B cell (primary cell): ENCODE measurements at regions not wholly inside any gene's neighbourhood (a gene's known extent, or its start where the extent isn't known, plus 50 kb on each side); places are given as distances from the start of the nearest gene placed in this dataset.

Experiments
- ATAC-seq: fragments of 200-7000 bp; cut with Tn5 transposase; one replicate; pipeline ENCODE4 v1.10.0; 2021; ENCODE audit warnings: low read depth, mild to moderate bottlenecking, moderate number of reproducible peaks, moderate library complexity
- CTCF ChIA-PET: fragments of 350-600 bp; sonication (Branson Sonifier 250); formaldehyde crosslinking; loops from one replicate; lab custom pipeline; 2021; ENCODE audit warnings: antibody characterized with exemption, inconsistent platforms; lab: Charles Lee
- POLR2A ChIA-PET: fragments of 350-600 bp; sonication (Branson Sonifier 250); formaldehyde crosslinking; loops from one replicate; lab custom pipeline; 2021; ENCODE audit warnings: antibody characterized with exemption; lab: Charles Lee
- DNase-seq: peaks from one replicate; pipeline ENCODE4 v3.0.0; 2013
- H2AFZ ChIP-seq: 2 replicates; pipeline ENCODE4 v1.6.1; 2012; ENCODE audit warnings: mild to moderate bottlenecking, low read depth, low read length; ENCODE audit not compliant: insufficient read depth, poor library complexity, severe bottlenecking
- H3K27ac ChIP-seq, 2 donors: 1 replicate in 1 of 2; 2 replicates in 1 of 2; pipeline ENCODE4 v1.5.1; 2012 to 2013; ENCODE audit warnings: low read length in 2 of 2, mild to moderate bottlenecking in 2 of 2, moderate library complexity in 1 of 2
- H3K27me3 ChIP-seq, 4 experiments: fragments of 200-600 bp in 1 of 4; sonication (generic) in 1 of 4; replicated peaks in 1 of 4; 1 replicate in 2 of 4; 2 replicates in 2 of 4; pipeline versions ENCODE4 v1.6.1 to v1.7.0; 2013 to 2016; ENCODE audit warnings: low read length in 3 of 4, mild to moderate bottlenecking in 2 of 4, mixed read lengths in 1 of 4, moderate library complexity in 1 of 4; ENCODE audit not compliant: insufficient read depth in 4 of 4, control insufficient read depth in 3 of 4; ENCODE audit errors: control extremely low read depth in 1 of 4
- H3K36me3 ChIP-seq, 2 experiments: replicated peaks in 1 of 2; 1 replicate in 1 of 2; 2 replicates in 1 of 2; pipeline versions ENCODE4 v1.6.1 to v1.7.1; 2013; ENCODE audit warnings: low read length in 1 of 2; ENCODE audit not compliant: insufficient read depth in 2 of 2, control insufficient read depth in 1 of 2; ENCODE audit errors: control extremely low read depth in 1 of 2, extremely low read depth in 1 of 2
- H3K4me1 ChIP-seq, 2 donors: fragments of 200-600 bp in 1 of 2; sonication (generic) in 1 of 2; 1 replicate in 1 of 2; 2 replicates in 1 of 2; pipeline versions ENCODE4 v1.5.1 to v1.6.1; 2013 to 2017; ENCODE audit warnings: low read length in 2 of 2; ENCODE audit not compliant: control insufficient read depth in 2 of 2, insufficient read depth in 2 of 2
- H3K4me2 ChIP-seq: replicated peaks from 2 replicates; pipeline ENCODE3; 2012; ENCODE audit warnings: mild to moderate bottlenecking, low read depth, low read length; ENCODE audit not compliant: poor library complexity, severe bottlenecking
- H3K4me3 ChIP-seq, 5 experiments: fragments of 200-600 bp in 1 of 5; sonication (generic) in 1 of 5; 1 replicate in 3 of 5; 2 replicates in 2 of 5; pipeline versions ENCODE4 v1.5.1 to v1.7.0; 2011 to 2016; ENCODE audit warnings: low read length in 4 of 5, mild to moderate bottlenecking in 4 of 5, low read depth in 2 of 5, control low read depth in 1 of 5, moderate library complexity in 1 of 5; ENCODE audit not compliant: insufficient read depth in 1 of 5; ENCODE audit errors: control extremely low read depth in 1 of 5, extremely low read depth in 1 of 5
- H3K79me2 ChIP-seq: fragments of 200-600 bp; sonication (generic); one replicate; pipeline ENCODE4 v1.6.0; 2016; ENCODE audit warnings: low read length; ENCODE audit not compliant: control insufficient read depth, insufficient read depth
- H3K9ac ChIP-seq: fragments of 200-600 bp; sonication (generic); 2 replicates; pipeline ENCODE4 v1.6.1; 2017; ENCODE audit warnings: mild to moderate bottlenecking, low read length, moderate library complexity
- H3K9me3 ChIP-seq, 3 donors: one replicate each; pipeline versions ENCODE4 v1.6.1 to v1.7.1; 2013; ENCODE audit warnings: low read length in 2 of 3; ENCODE audit not compliant: control insufficient read depth in 2 of 3, insufficient read depth in 1 of 3; ENCODE audit errors: control extremely low read depth in 1 of 3
- H4K20me1 ChIP-seq: 2 replicates; pipeline ENCODE4 v1.6.0; 2012; ENCODE audit warnings: mild to moderate bottlenecking, low read length; ENCODE audit not compliant: insufficient read depth, control insufficient read depth, poor library complexity, severe bottlenecking
- H3K27ac Mint-ChIP-seq: one replicate; pipeline ENCODE4 v1.8.0; 2021; ENCODE audit warnings: mixed read lengths
- H3K27me3 Mint-ChIP-seq: one replicate; pipeline ENCODE4 v1.8.0; 2021; ENCODE audit warnings: mixed read lengths
- H3K4me1 Mint-ChIP-seq: one replicate; pipeline ENCODE4 v1.8.0; 2021; ENCODE audit warnings: mixed read lengths
- H3K4me3 Mint-ChIP-seq: one replicate; pipeline ENCODE4 v1.8.0; 2021; ENCODE audit warnings: mixed read lengths
- H3K9me3 Mint-ChIP-seq: one replicate; pipeline ENCODE4 v1.8.0; 2022; ENCODE audit warnings: mixed read lengths; ENCODE audit not compliant: insufficient read depth
- EZH2 ChIP-seq: IDR thresholded peaks from 2 replicates; pipeline ENCODE4 v1.6.1; 2012; ENCODE audit warnings: borderline replicate concordance, low read depth, mild to moderate bottlenecking, moderate library complexity, low read length; ENCODE audit not compliant: insufficient read depth, poor library complexity, severe bottlenecking
- WGBS: methylation state at CpG from one replicate; pipeline ENCODE4 v1.1.5; 2013; ENCODE audit warnings: missing lambda C conversion rate; ENCODE audit not compliant: insufficient coverage; 5-methylcytosine and 5-hydroxymethylcytosine counted together
- intact Hi-C: fragments of 100-400 bp; cut with micrococcal nuclease; formaldehyde crosslinking; loops from one replicate; pipeline ENCODE4 v1.10.0; 2022
- TF ChIP-seq, protein P1 (sequence below): fragments of 200-600 bp; IDR thresholded peaks from one replicate; pipeline ENCODE4 v1.8.0; 2022; ENCODE audit warnings: antibody characterized with exemption, mild to moderate bottlenecking

DNA sequence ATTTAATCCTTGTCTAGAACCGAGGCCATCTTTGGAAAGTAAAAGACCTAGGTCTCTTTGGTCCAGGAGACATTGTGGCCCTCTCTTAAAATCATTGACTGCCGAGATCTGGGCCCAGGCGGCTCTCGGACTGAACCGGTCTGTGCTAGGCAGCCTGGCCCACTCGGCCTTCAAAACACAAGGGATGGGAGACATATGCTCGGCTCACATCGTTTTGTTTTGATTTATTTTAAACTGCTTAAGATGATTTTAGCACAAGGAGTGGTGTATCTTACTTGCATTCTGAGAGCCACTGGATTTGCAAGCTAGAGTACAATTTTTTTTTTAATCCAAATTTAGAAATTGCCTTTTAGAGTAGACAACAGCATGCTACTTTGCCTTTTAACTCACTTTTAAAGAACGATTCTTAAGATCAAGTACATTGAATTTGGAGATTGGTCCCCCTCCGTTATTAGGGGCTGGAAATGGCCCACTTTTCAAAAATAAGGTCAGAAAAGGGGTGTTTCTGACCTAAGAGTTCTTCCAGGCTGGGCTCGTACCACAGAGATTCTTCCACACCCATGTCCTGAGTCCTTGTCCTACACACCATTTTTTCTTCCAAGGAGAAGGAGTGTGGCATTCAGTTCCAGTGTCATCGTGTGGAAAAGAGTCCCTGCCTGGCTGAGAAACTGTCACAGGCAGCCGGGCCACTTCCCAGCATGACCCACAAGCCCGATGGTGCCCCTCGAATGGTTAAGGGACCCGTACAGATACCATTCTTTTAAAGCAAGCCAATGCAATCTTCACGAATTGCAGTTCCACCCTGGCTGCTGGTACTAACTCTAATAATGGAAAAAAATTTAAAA is 80.5 kb upstream of the WNT7B start:
- Histone ChIP-seq H3K27ac (peak overlapping the region; percentile 57 to 89), H3K36me3 (no peaks in the 10 kb centered on the region), H3K9ac (peak overlapping the region; percentile 33), H3K4me3 (peak overlapping the region in 2 of 5 experiments; percentile 18 to 28), H4K20me1 (peaks cover 4% of the 10 kb centered on the region), H3K79me2 (peaks cover 52% of the 10 kb centered on the region), H3K4me1 (peaks cover 35 to 53% of the 10 kb centered on the region in 2 donors), H3K9me3 (no peaks in the 10 kb centered on the region), H3K4me2 (peak overlapping the region; percentile 71), H2AFZ (peak overlapping the region; percentile 43), H3K27me3 (no peaks in the 10 kb centered on the region)
- no peaks in the 10 kb centered on the region for H3K27me3 Mint-ChIP-seq
- DNase-seq (no peak), ATAC-seq (no peak)
- peaks cover 55% of the 10 kb centered on the region for H3K4me1 Mint-ChIP-seq
- ChIA-PET CTCF (interaction anchor here (0.9 to 1.8 kb wide), 5 partner anchors 12 to 59 kb away, joined by 3 to 6 read pairs (median 3); no protein-coding TSS in a partner anchor), POLR2A (interaction anchor here (1.0 to 1.4 kb wide), 3 partner anchors 13 to 44 kb away, joined by 3 to 5 read pairs (median 5); no protein-coding TSS in a partner anchor)
- peak overlapping the region; percentile 62 for H3K4me3 Mint-ChIP-seq
- TF ChIP-seq, protein P1, sequence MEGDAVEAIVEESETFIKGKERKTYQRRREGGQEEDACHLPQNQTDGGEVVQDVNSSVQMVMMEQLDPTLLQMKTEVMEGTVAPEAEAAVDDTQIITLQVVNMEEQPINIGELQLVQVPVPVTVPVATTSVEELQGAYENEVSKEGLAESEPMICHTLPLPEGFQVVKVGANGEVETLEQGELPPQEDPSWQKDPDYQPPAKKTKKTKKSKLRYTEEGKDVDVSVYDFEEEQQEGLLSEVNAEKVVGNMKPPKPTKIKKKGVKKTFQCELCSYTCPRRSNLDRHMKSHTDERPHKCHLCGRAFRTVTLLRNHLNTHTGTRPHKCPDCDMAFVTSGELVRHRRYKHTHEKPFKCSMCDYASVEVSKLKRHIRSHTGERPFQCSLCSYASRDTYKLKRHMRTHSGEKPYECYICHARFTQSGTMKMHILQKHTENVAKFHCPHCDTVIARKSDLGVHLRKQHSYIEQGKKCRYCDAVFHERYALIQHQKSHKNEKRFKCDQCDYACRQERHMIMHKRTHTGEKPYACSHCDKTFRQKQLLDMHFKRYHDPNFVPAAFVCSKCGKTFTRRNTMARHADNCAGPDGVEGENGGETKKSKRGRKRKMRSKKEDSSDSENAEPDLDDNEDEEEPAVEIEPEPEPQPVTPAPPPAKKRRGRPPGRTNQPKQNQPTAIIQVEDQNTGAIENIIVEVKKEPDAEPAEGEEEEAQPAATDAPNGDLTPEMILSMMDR: no peak
- TF ChIP-seq EZH2: no peak
- H3K27ac Mint-ChIP-seq: peak overlapping the region; percentile 97
- H3K9me3 Mint-ChIP-seq: no peaks in the 10 kb centered on the region
- 66% methylated on average over 11 of the region's 17 CpGs for WGBS
- intact Hi-C loops: loop anchor here (1.0 to 5.0 kb wide), 4 partner anchors 15 to 60 kb away; no protein-coding TSS in a partner anchor

DNA sequence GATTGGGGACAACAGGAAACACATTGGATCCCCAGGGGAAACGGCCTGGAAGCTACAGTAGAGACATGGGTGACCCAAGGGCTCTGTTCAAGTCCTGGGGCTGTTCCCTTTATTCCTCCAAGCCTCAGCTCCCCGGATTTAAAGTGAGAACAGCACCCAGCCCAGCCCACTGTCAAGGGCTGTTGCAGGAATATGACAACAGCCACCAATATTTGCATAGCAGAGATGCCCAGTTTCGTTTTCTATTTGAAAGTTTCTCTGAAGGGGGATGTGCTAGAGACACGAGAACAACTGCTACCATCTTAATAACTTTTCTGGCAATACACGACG is 81.1 kb upstream of the WNT7B start:
- peaks cover 29 to 48% of the 10 kb centered on the region in 2 donors for H3K4me1 ChIP-seq
- DNase-seq: peak; percentile 83

More for the DNA sequence above, 81.1 kb upstream of the WNT7B start:
- Mint-ChIP-seq H3K27me3 (no peaks in the 10 kb centered on the region), H3K9me3 (no peaks in the 10 kb centered on the region), H3K4me1 (peaks cover 50% of the 10 kb centered on the region), H3K4me3 (peak overlapping the region; percentile 62), H3K27ac (peak overlapping the region; percentile 97)
- ChIA-PET POLR2A (interaction anchor here (1.0 kb wide), 2 partner anchors 12 to 44 kb away, joined by 3 to 5 read pairs; no protein-coding TSS in a partner anchor), CTCF (interaction anchor here (1.1 to 1.8 kb wide), 3 partner anchors 46 to 59 kb away, joined by 3 to 6 read pairs (median 3); no protein-coding TSS in a partner anchor)
- no peaks in the 10 kb centered on the region for H3K36me3 ChIP-seq
- peak overlapping the region in 2 of 5 experiments; percentile 18 to 28 for H3K4me3 ChIP-seq
- H4K20me1 ChIP-seq: peaks cover 10% of the 10 kb centered on the region
- H2AFZ ChIP-seq: peak overlapping the region; percentile 43
- H3K79me2 ChIP-seq: peaks cover 52% of the 10 kb centered on the region
- peak overlapping the region; percentile 71 for H3K4me2 ChIP-seq
- peak overlapping the region; percentile 33 for H3K9ac ChIP-seq
- 0% methylated on average over 2 of the region's 6 CpGs for WGBS
- H3K27ac ChIP-seq: peak overlapping the region; percentile 57 to 89
- peak; percentile 70 for ATAC-seq
- no peaks in the 10 kb centered on the region for H3K9me3 ChIP-seq
- TF ChIP-seq EZH2: no peak
- TF ChIP-seq, protein P1: no peak
- intact Hi-C loops: loop anchor here (1.0 to 5.0 kb wide), 4 partner anchors 15 to 59 kb away; no protein-coding TSS in a partner anchor
- H3K27me3 ChIP-seq: no peaks in the 10 kb centered on the region
